ENCODE measurements at regions not wholly inside any gene's neighbourhood (a gene's known extent, or its start where the extent isn't known, plus 50 kb on each side); places are given as distances from the start of the nearest gene placed in this dataset.

GRCh38 chrX:45596188-45596808 lies 395.6 kb upstream of the DIPK2B start:
- DNase-seq (ENCODE audit: low read depth): no peak
- peak; percentile 23 for TF ChIP-seq CTCF (IDR thresholded peaks at IDR 0.05; ENCODE audit: control insufficient read depth, insufficient read depth, low read depth, low read length, missing control alignments)
- no peak overlapping the region for H3K4me3 ChIP-seq (ENCODE audit: control insufficient read depth, low read depth, low read length)

DNA sequence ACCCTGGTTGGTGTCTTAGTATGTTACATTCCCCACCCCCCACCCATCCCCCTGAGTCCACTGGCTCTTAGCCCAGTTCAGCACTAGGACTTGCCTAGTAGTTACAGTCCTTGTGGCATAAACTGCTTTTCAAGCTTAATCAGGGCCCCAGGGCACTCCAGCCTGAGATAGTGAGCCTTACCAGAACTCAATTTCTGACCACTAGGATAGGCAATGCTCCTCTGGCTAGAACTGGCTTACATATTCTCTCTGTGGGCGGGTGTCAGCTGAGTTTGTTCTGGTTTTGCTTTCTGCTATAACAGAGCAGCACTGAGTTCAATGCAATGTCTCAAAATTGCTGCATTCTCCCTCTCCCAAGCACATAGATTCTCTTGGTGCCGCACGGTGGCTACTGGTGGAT lies 391.4 kb upstream of the DIPK2B start:
- TF ChIP-seq CTCF (IDR thresholded peaks at IDR 0.05; ENCODE audit: control insufficient read depth, insufficient read depth, low read depth, low read length, missing control alignments): no peak
- H3K4me3 ChIP-seq (ENCODE audit: control insufficient read depth, low read depth, low read length): no peak overlapping the region
- no peak for DNase-seq (ENCODE audit: low read depth)

DNA sequence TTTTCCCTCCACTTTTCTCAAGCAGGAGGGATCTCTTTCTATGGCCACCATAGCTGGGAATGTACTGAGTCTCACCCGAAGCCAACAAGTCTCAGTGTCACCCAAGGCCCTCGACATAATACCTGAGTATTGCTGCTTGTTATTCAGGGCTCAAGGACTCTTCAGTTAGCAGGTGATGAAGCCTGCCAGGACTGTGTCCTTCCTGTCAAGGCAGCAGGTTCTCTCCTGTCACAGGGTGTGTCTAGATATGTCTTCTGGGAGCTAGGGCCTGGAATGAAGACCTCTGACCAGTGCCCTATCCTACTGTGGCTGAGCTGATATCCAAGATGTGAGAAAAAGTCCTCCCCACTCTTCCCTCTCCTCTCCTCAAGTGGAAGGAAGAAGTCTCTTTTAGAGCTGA lies 391.0 kb upstream of the DIPK2B start:
- H3K4me3 ChIP-seq (ENCODE audit: control insufficient read depth, low read depth, low read length): no peak overlapping the region
- no peak for TF ChIP-seq CTCF (IDR thresholded peaks at IDR 0.05; ENCODE audit: control insufficient read depth, insufficient read depth, low read depth, low read length, missing control alignments)
- DNase-seq (ENCODE audit: low read depth): no peak

- H3K4me3 ChIP-seq (ENCODE audit: control insufficient read depth, low read depth, low read length): no peak overlapping the region
- DNase-seq (ENCODE audit: low read depth): no peak
- no peak for TF ChIP-seq CTCF (IDR thresholded peaks at IDR 0.05; ENCODE audit: control insufficient read depth, insufficient read depth, low read depth, low read length, missing control alignments)
These were observed 384.0 kb upstream of the DIPK2B start for GRCh38 chrX:45584717-45585116.

DNA sequence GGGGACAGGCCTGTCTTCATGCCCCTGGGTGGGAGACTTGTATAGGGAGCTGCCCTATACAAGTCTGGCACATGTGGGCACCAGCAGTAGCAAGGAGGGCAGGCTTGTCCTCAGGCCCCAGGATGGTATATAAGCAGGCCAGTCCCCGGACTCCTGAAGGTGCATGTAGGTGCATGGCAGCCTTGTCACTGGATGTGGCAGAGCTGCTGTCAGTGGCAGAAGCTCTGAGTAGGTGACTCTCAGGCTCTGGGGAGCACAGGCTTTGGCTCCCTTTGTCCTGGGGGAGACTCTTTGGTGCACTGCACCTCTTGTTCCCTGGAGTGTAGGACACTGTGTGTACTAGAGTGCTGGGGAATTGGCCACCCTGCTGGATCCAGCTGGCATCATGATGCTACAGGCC lies 376.7 kb upstream of the DIPK2B start:
- DNase-seq (ENCODE audit: low read depth): no peak
- H3K4me3 ChIP-seq (ENCODE audit: control insufficient read depth, low read depth, low read length): no peak overlapping the region
- no peak for TF ChIP-seq CTCF (IDR thresholded peaks at IDR 0.05; ENCODE audit: control insufficient read depth, insufficient read depth, low read depth, low read length, missing control alignments)

- TF ChIP-seq CTCF (IDR thresholded peaks at IDR 0.05; ENCODE audit: control insufficient read depth, insufficient read depth, low read depth, low read length, missing control alignments): no peak
These were observed 370.8 kb upstream of the DIPK2B start for GRCh38 chrX:45571453-45571852.

DNA sequence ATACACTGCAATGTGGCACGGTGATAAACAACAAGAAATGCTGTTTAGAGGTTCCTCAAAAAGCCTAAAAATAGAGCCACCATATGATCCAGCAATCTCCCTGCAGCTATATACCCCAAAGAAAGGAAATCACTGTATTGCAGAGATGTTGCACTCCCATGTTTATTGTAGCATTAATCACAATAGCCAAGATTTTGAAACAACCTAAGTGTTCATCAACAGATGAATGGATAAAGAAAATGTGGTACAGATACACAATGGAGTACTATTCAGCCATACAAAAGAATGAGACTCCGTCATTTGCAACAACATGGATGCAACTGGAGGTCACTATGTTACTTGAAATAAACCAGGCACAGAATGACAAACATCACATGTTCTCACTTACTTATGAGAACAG lies 365.8 kb upstream of the DIPK2B start:
- TF ChIP-seq CTCF (IDR thresholded peaks at IDR 0.05; ENCODE audit: control insufficient read depth, insufficient read depth, low read depth, low read length, missing control alignments): no peak
- DNase-seq (ENCODE audit: low read depth): no peak
- no peak overlapping the region for H3K4me3 ChIP-seq (ENCODE audit: control insufficient read depth, low read depth, low read length)

More at GRCh38 chrX:45571453-45571852, 370.8 kb upstream of the DIPK2B start:
- H3K4me3 ChIP-seq (ENCODE audit: control insufficient read depth, low read depth, low read length): no peak overlapping the region
- no peak for DNase-seq (ENCODE audit: low read depth)

All from AG09309 (cell line).